Central memory CD8-positive, alpha-beta T cell (primary cell): ENCODE measurements at regions not wholly inside any gene's neighbourhood (a gene's known extent, or its start where the extent isn't known, plus 50 kb on each side); places are given as distances from the start of the nearest gene placed in this dataset.

Experiments
- ATAC-seq: fragments of 150-1000 bp; cut with Tn5 transposase; replicated peaks from 2 replicates; pipeline ENCODE4 v1.10.0; 2022; ENCODE audit warnings: mild to moderate bottlenecking, moderate FRiP score, moderate number of reproducible peaks; ENCODE audit not compliant: poor library complexity, severe bottlenecking; ENCODE audit errors: extremely low read depth
- DNase-seq, 2 donors: peaks; one replicate each; pipeline ENCODE4 v3.0.0; 2021; ENCODE audit warnings: low spot score in 2 of 2
- H3K27ac Mint-ChIP-seq: one replicate; pipeline ENCODE4 v1.8.0; 2022; ENCODE audit warnings: low read depth, mild to moderate bottlenecking, moderate library complexity, mixed read lengths
- H3K27me3 Mint-ChIP-seq: one replicate; pipeline ENCODE4 v1.8.0; 2022; ENCODE audit warnings: mixed read lengths
- H3K36me3 Mint-ChIP-seq: one replicate; pipeline ENCODE4 v1.8.0; 2022; ENCODE audit warnings: mild to moderate bottlenecking, moderate library complexity, mixed read lengths; ENCODE audit not compliant: insufficient read depth
- H3K4me1 Mint-ChIP-seq: one replicate; pipeline ENCODE4 v1.8.0; 2022; ENCODE audit warnings: mixed read lengths
- H3K4me3 Mint-ChIP-seq: one replicate; pipeline ENCODE4 v1.8.0; 2022; ENCODE audit warnings: mild to moderate bottlenecking, moderate library complexity, mixed read lengths
- H3K9me3 Mint-ChIP-seq: one replicate; pipeline ENCODE4 v1.8.0; 2022; ENCODE audit warnings: mixed read lengths

DNA sequence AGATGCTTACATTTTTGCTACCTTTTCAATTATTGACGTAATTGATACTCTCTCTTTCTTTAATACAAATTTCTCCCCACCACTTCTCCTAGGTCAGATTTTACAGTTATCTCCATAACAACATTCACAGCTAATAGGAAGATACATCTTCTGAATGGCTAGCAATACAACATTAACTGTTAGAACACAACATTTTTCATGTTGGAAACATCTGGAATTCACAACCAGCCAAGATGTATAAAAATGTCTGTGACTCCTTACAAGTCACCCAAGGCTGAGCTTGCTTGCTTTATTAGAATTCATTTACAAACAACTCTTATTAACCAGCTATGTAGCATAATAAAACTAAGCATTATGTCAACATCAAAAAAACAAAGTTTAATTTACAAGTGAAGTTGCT is 81.0 kb upstream of the ROBO2 start:
- peaks cover 9% of the 10 kb centered on the region for H3K9me3 Mint-ChIP-seq
- no peaks in the 10 kb centered on the region for H3K36me3 Mint-ChIP-seq
- H3K27ac Mint-ChIP-seq = no peak overlapping the region
- ATAC-seq (no peak), DNase-seq (no peak)
- no peak overlapping the region for H3K4me3 Mint-ChIP-seq
- no peaks in the 10 kb centered on the region for H3K27me3 Mint-ChIP-seq
- H3K4me1 Mint-ChIP-seq = no peaks in the 10 kb centered on the region

DNA sequence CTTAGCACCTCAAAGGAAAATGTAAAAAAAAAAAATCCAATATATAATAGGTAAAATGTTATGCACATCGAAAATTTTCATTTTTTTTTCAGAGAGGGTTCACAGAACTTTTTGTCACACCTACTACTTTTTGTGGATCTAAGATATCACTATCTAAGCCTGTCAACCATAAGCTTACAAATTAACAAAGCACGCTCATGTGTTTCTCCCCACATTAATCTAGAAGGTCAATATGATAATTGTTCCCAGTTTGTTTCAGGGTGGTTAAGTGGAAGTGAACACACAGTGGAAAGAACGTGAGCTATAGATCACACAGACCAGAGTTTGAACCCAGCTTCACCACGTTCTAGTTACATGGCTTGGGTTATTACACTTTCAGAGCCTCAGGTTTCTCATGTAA is 78.6 kb upstream of the ROBO2 start:
- DNase-seq (no peak), ATAC-seq (no peak)
- no peaks in the 10 kb centered on the region for H3K36me3 Mint-ChIP-seq
- H3K27me3 Mint-ChIP-seq = no peaks in the 10 kb centered on the region
- H3K27ac Mint-ChIP-seq = no peak overlapping the region
- no peaks in the 10 kb centered on the region for H3K4me1 Mint-ChIP-seq
- peaks cover 17% of the 10 kb centered on the region for H3K9me3 Mint-ChIP-seq
- no peak overlapping the region for H3K4me3 Mint-ChIP-seq

DNA sequence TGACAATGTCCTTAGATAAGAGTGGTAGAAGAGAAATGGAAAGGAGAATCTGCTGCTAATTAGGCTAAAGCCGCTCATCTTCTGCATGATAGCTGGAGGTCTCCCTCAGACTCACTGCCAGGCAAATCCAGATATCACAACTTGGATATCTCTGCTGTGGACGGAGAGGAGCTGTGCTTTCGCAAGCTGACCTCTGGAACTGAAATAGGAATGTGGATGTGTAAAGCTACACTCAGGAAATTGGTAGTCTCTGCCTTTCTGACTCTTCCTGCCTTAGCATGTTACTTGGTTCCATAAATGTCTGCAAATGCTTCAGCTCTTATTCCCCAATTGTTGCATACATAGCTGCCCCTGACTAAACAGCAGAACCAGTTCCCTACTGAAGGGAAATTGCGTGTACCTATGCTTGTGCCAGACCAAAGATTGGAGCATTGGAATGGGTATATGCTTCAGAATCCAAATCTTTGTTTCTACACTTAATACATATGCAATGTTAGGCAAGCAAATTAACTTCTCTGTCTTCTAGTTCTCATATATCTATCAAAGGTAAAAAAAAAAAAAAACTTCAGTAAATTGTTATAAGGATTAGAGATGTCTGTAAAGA is 74.7 kb upstream of the ROBO2 start:
- H3K27me3 Mint-ChIP-seq = no peaks in the 10 kb centered on the region
- ATAC-seq = no peak
- H3K4me1 Mint-ChIP-seq = no peaks in the 10 kb centered on the region
- H3K4me3 Mint-ChIP-seq = no peak overlapping the region
- DNase-seq = no peak
- peaks cover 11% of the 10 kb centered on the region for H3K9me3 Mint-ChIP-seq
- H3K27ac Mint-ChIP-seq = no peak overlapping the region
- H3K36me3 Mint-ChIP-seq = no peaks in the 10 kb centered on the region

DNA sequence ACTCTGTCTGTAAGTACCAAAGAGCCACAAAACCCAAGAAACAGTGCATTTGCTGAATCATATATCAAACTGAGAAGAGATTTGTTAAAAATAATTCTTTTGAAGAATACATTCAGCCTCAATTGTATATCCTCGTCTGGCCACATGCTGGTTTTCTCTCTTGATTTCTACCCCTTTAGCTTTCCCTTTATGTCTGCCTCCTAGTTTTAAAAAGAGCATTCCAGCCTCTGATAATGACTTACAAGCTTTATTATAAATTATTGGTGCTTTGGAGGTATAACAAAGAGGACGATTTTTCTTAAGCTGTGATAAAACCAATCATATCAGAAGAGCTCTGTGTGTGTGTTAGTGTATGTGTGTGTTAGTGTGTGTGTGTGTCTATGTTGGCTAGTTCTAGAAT is 70.4 kb upstream of the ROBO2 start:
- Mint-ChIP-seq H3K27me3 (no peaks in the 10 kb centered on the region), H3K4me1 (no peaks in the 10 kb centered on the region), H3K27ac (no peak overlapping the region), H3K4me3 (no peak overlapping the region), H3K36me3 (no peaks in the 10 kb centered on the region), H3K9me3 (peaks cover 11% of the 10 kb centered on the region)
- ATAC-seq (no peak), DNase-seq (no peak)

DNA sequence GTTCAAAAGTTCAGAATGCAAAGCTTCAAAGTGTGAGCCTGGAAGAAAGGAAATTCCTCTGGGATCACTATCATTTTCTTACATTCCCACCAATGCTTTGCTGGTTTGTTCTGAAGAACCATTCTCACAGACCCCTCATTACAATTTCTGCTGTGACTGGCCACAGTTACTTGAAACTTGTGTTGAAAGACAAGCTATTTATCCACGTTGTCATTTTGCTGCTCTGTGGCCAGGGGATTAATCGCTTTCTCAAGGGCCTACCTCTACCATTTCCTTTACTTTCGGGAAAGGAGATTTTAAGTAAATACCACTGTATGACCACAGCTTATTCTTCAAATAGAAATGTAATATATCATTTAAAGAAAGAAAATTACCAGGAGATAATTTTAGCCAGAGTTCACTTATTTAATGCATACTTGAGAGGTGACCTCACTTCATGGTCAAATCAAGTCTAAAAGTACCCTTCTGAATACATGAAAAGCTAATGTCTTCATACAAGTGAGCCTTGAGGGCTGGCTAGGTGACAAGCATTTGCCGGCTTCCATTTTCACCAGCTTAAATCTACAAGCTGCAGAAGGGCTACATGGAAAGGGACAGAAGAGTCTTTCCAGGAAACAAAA is 69.8 kb upstream of the ROBO2 start:
- peaks cover 8% of the 10 kb centered on the region for H3K9me3 Mint-ChIP-seq
- H3K36me3 Mint-ChIP-seq = no peaks in the 10 kb centered on the region
- no peak for DNase-seq
- H3K27me3 Mint-ChIP-seq = no peaks in the 10 kb centered on the region
- no peak overlapping the region for H3K27ac Mint-ChIP-seq
- no peak for ATAC-seq
- H3K4me1 Mint-ChIP-seq = no peaks in the 10 kb centered on the region
- no peak overlapping the region for H3K4me3 Mint-ChIP-seq

DNA sequence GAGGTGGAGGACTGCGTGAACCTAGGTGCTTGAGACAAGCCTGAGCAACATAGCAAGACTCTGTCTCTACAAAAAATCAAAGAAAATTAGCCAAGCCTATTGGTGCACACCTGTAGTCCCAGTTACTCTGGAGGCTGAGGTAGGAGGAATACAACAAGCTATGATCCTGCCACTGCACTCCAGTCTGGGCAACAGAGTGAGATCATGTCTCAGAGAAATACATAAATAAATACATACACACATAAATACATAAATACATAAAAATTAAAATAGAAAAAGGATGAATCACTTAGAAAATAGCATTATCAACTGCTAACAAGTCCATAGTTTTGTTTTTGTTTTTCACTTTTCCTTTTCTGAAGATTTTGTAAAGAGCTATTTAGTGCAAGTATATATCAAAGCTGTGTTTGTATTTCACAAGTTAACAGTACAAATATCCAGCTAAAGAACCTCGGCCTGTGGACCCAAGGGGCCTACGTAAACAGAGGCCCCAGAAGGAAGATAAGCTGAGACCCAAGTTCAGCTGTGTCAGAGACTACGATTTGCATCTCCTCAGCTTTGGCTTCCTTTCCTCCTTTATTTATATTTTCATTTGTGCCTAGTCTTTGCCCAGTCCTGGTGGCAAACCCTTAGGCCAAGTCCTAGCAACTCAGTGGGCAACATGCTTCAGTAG is 67.1 kb upstream of the ROBO2 start:
- no peaks in the 10 kb centered on the region for H3K9me3 Mint-ChIP-seq
- H3K27me3 Mint-ChIP-seq = no peaks in the 10 kb centered on the region
- H3K27ac Mint-ChIP-seq = no peak overlapping the region
- no peak overlapping the region for H3K4me3 Mint-ChIP-seq
- DNase-seq (no peak), ATAC-seq (no peak)
- no peaks in the 10 kb centered on the region for H3K36me3 Mint-ChIP-seq
- H3K4me1 Mint-ChIP-seq = no peaks in the 10 kb centered on the region

DNA sequence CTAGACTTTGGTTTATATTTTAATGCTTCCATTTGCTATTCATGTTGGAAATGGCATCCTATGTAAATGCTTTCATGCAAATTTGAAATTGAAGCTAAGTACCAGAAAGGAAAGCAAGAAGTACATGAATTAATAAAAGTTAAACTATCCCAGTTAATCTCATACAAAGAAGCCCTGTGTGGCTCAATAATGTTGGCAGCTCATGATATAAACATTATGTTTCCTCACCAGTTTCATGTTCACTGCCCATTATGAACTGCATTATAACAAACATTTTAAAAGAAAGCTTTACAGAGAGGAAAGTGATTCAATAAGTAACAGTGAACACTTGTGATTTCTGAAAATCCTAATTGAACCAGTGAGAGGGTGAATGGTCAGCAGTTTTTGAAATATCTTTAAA is 62.9 kb upstream of the ROBO2 start:
- H3K27ac Mint-ChIP-seq = no peak overlapping the region
- H3K4me1 Mint-ChIP-seq = no peaks in the 10 kb centered on the region
- H3K27me3 Mint-ChIP-seq = no peaks in the 10 kb centered on the region
- DNase-seq = no peak
- H3K36me3 Mint-ChIP-seq = no peaks in the 10 kb centered on the region
- H3K9me3 Mint-ChIP-seq = no peaks in the 10 kb centered on the region
- ATAC-seq = no peak
- H3K4me3 Mint-ChIP-seq = no peak overlapping the region

DNA sequence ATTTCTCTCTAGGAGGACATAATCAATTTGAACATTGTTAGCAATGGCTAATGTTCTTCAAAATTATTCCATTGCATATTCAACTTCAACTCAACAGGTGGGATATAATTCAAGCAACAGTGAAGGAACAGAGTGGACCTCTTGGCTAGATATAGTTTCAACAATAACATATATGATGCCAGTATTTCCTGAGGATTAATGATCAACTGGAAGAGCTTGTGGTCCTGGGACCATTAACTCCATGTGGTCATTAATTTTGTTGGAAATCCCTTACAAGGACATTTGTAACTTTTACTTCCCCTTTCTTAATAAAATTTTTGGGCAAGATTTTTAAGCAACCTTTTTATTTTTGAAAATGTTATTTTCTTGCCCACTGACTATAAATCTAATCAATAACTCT is 54.3 kb upstream of the ROBO2 start:
- DNase-seq = no peak
- ATAC-seq = no peak
- Mint-ChIP-seq H3K4me1 (no peaks in the 10 kb centered on the region), H3K4me3 (no peak overlapping the region), H3K9me3 (no peaks in the 10 kb centered on the region), H3K36me3 (no peaks in the 10 kb centered on the region), H3K27me3 (no peaks in the 10 kb centered on the region), H3K27ac (no peak overlapping the region)

DNA sequence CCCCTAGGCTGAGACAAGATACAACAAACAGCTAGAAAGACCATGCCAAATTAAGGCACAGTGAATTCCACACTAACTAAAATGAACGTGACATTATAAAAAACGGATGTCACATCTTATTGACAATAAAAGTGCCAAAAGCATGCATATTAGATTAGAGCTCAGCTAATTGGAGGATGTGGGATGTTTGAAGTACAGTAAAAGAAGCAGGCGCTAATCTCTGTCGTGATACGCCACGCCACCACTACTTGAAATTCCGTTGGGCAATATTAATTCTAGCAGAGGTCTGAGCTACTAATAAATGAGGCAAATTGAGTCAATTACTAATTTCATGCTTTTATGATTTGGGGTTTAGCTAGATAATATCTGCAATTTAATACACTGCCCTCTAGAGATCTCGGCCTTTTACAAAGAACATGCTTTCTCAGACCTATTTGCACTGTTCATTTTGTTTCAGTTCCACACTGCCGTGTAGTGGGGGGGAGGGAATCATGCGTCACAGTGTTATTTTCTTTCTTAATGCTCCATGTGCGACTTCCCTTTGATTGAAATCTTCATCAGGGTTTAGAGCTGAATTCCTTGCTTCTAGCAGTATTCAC is 52.9 kb upstream of the ROBO2 start:
- Mint-ChIP-seq H3K27me3 (no peaks in the 10 kb centered on the region), H3K4me3 (no peak overlapping the region), H3K27ac (no peak overlapping the region), H3K36me3 (no peaks in the 10 kb centered on the region), H3K9me3 (no peaks in the 10 kb centered on the region), H3K4me1 (no peaks in the 10 kb centered on the region)
- DNase-seq (no peak), ATAC-seq (no peak)
